Neural cell (in vitro differentiated cells): ENCODE measurements at regions not wholly inside any gene's neighbourhood (a gene's known extent, or its start where the extent isn't known, plus 50 kb on each side); places are given as distances from the start of the nearest gene placed in this dataset.

ENCODE experiments used
- H2AFZ ChIP-seq: fragments of 200-600, 300-800 bp; sonication (generic), shearing (Covaris generic); 2 replicates; pipeline ENCODE4 v1.6.0; 2014; ENCODE audit warnings: low read depth, mild to moderate bottlenecking, antibody characterized with exemption, low read length, moderate library complexity
- H3F3A ChIP-seq: fragments of 200-600 bp; shearing (Covaris generic); 2 replicates; pipeline ENCODE4 v1.6.1; 2016; ENCODE audit warnings: mild to moderate bottlenecking, moderate library complexity, mixed read lengths, antibody characterized with exemption, low read length; ENCODE audit not compliant: insufficient read depth, poor library complexity, severe bottlenecking
- H3K27ac ChIP-seq: fragments of 200-600, 300-800 bp; sonication (generic), shearing (Covaris generic); 2 replicates; pipeline ENCODE4 v1.5.1; 2014; ENCODE audit warnings: mild to moderate bottlenecking, low read length, moderate library complexity
- H3K27me3 ChIP-seq: fragments of 300-800, 200-600 bp; sonication (generic), shearing (Covaris generic); 2 replicates; pipeline ENCODE4 v1.6.0; 2014; ENCODE audit warnings: mild to moderate bottlenecking, low read depth, low read length, moderate library complexity; ENCODE audit not compliant: insufficient read depth
- H3K36me3 ChIP-seq: fragments of 300-800, 200-600 bp; sonication (generic), shearing (Covaris generic); 2 replicates; pipeline ENCODE4 v1.5.1; 2014; ENCODE audit warnings: mild to moderate bottlenecking, antibody characterized with exemption, low read length, moderate library complexity; ENCODE audit not compliant: insufficient read depth
- H3K4me2 ChIP-seq: fragments of 300-800, 200-600 bp; sonication (generic), shearing (Covaris generic); 2 replicates; pipeline ENCODE4 v1.6.0; 2014; ENCODE audit warnings: mild to moderate bottlenecking, low read length
- H3K4me3 ChIP-seq: fragments of 300-800, 200-600 bp; sonication (generic), shearing (Covaris generic); 2 replicates; pipeline ENCODE4 v1.5.1; 2014; ENCODE audit warnings: mild to moderate bottlenecking, low read length, moderate library complexity
- H3K79me2 ChIP-seq: fragments of 200-600 bp; shearing (Covaris generic); replicated peaks from 2 replicates; pipeline ENCODE4 v1.6.0; 2014; ENCODE audit warnings: mild to moderate bottlenecking, low read length, moderate library complexity; ENCODE audit not compliant: insufficient read depth
- H3K9ac ChIP-seq: fragments of 300-800, 200-600 bp; sonication (generic), shearing (Covaris generic); 2 replicates; pipeline ENCODE4 v1.6.1; 2016; ENCODE audit warnings: mild to moderate bottlenecking, low read length, mixed read lengths
- H3K9me2 ChIP-seq: fragments of 200-600 bp; shearing (Covaris generic); 2 replicates; pipeline ENCODE4 v1.6.1; 2016; ENCODE audit warnings: mild to moderate bottlenecking, low read length, mixed read lengths; ENCODE audit not compliant: insufficient read depth
- H3K9me3 ChIP-seq: fragments of 200-600, 300-800 bp; sonication (generic), shearing (Covaris generic); 2 replicates; pipeline ENCODE4 v1.6.1; 2016; ENCODE audit warnings: mild to moderate bottlenecking, mixed run types, low read length, moderate library complexity, mixed read lengths
- H4K20me1 ChIP-seq: fragments of 200-600 bp; shearing (Covaris generic); 2 replicates; pipeline ENCODE4 v1.6.1; 2016; ENCODE audit warnings: mild to moderate bottlenecking, mixed run types; ENCODE audit not compliant: insufficient read depth
- CTCF ChIP-seq: fragments of 450-650 bp; IDR thresholded peaks from 2 replicates; pipeline ENCODE4 v1.5.1; 2014; ENCODE audit warnings: antibody characterized with exemption, mild to moderate bottlenecking, moderate library complexity; ENCODE audit not compliant: poor library complexity, severe bottlenecking
- EP300 ChIP-seq: fragments of 450-650 bp; conservative IDR thresholded peaks from 2 replicates; pipeline ENCODE4 v1.6.1; 2014; ENCODE audit warnings: antibody characterized with exemption, mild to moderate bottlenecking, moderate library complexity; ENCODE audit not compliant: poor library complexity, severe bottlenecking
- EZH2 ChIP-seq: fragments of 200-600, 300-800 bp; shearing (Covaris generic), sonication (generic); IDR thresholded peaks from 2 replicates; pipeline ENCODE4 v1.6.1; 2014; ENCODE audit warnings: antibody characterized with exemption, low read length, borderline replicate concordance, mild to moderate bottlenecking; ENCODE audit not compliant: insufficient read depth, poor library complexity, severe bottlenecking
- MXI1 ChIP-seq: fragments of 450-650 bp; conservative IDR thresholded peaks from 2 replicates; pipeline ENCODE4 v1.6.1; 2014; ENCODE audit warnings: antibody characterized with exemption, mild to moderate bottlenecking; ENCODE audit not compliant: poor library complexity, severe bottlenecking
- POLR2AphosphoS5 ChIP-seq: IDR thresholded peaks from 2 replicates; pipeline ENCODE4 v1.6.1; 2012
- RAD21 ChIP-seq: fragments of 450-650 bp; conservative IDR thresholded peaks from 2 replicates; pipeline ENCODE4 v1.6.1; 2014; ENCODE audit warnings: antibody characterized with exemption, mild to moderate bottlenecking, moderate library complexity
- REST ChIP-seq: IDR thresholded peaks from 2 replicates; pipeline ENCODE4 v1.6.1; 2012; ENCODE audit warnings: borderline replicate concordance
- SMC3 ChIP-seq: fragments of 450-650 bp; conservative IDR thresholded peaks from 2 replicates; pipeline ENCODE4 v1.6.1; 2014; ENCODE audit warnings: antibody characterized with exemption, mild to moderate bottlenecking, moderate library complexity; ENCODE audit not compliant: poor library complexity
- TAF1 ChIP-seq: IDR thresholded peaks from 2 replicates; pipeline ENCODE4 v1.6.1; 2012; ENCODE audit warnings: low read depth

- Histone ChIP-seq H3K9me2 (no peaks in the 10 kb centered on the region), H3K27ac (no peak overlapping the region), H3K36me3 (no peaks in the 10 kb centered on the region), H3K79me2 (no peaks in the 10 kb centered on the region), H3K9ac (no peak overlapping the region), H2AFZ (no peak overlapping the region), H3K4me2 (no peak overlapping the region), H3K27me3 (no peaks in the 10 kb centered on the region), H3K9me3 (no peaks in the 10 kb centered on the region), H3F3A (no peaks in the 10 kb centered on the region), H3K4me3 (no peak overlapping the region), H4K20me1 (no peaks in the 10 kb centered on the region)
- no peak for TF ChIP-seq EZH2
- no peak for TF ChIP-seq SMC3
- no peak for TF ChIP-seq CTCF
- no peak for TF ChIP-seq EP300
- no peak for TF ChIP-seq MXI1
- no peak for TF ChIP-seq POLR2AphosphoS5
- no peak for TF ChIP-seq REST
- no peak for TF ChIP-seq TAF1
- no peak for TF ChIP-seq RAD21
These were observed 70.2 kb upstream of the NEIL3 start for GRCh38 chr4:177239477-177239876.

GRCh38 chr4:177239878-177240277, 69.8 kb upstream of the NEIL3 start:
- Histone ChIP-seq H3K9me3 (no peaks in the 10 kb centered on the region), H3K27me3 (no peaks in the 10 kb centered on the region), H3K36me3 (no peaks in the 10 kb centered on the region), H4K20me1 (no peaks in the 10 kb centered on the region), H3K79me2 (no peaks in the 10 kb centered on the region), H3K9me2 (no peaks in the 10 kb centered on the region), H3K9ac (no peak overlapping the region), H3F3A (no peaks in the 10 kb centered on the region), H3K4me2 (no peak overlapping the region), H3K4me3 (no peak overlapping the region), H2AFZ (no peak overlapping the region), H3K27ac (no peak overlapping the region)
- no peak for TF ChIP-seq POLR2AphosphoS5
- no peak for TF ChIP-seq TAF1

GRCh38 chr4:177242651-177243286, 66.9 kb upstream of the NEIL3 start:
- Histone ChIP-seq H2AFZ (no peak overlapping the region), H3K9ac (no peak overlapping the region), H3K4me2 (no peak overlapping the region), H3K27me3 (no peaks in the 10 kb centered on the region), H3F3A (no peaks in the 10 kb centered on the region), H3K9me3 (no peaks in the 10 kb centered on the region), H3K27ac (no peak overlapping the region), H4K20me1 (no peaks in the 10 kb centered on the region), H3K9me2 (no peaks in the 10 kb centered on the region), H3K4me3 (no peak overlapping the region), H3K79me2 (no peaks in the 10 kb centered on the region), H3K36me3 (no peaks in the 10 kb centered on the region)
- TF ChIP-seq EZH2: no peak
- TF ChIP-seq TAF1: no peak
- no peak for TF ChIP-seq EP300
- TF ChIP-seq CTCF: no peak
- TF ChIP-seq REST: no peak
- no peak for TF ChIP-seq MXI1
- TF ChIP-seq RAD21: no peak
